NB4 (cell line): ENCODE measurements at regions not wholly inside any gene's neighbourhood (a gene's known extent, or its start where the extent isn't known, plus 50 kb on each side); places are given as distances from the start of the nearest gene placed in this dataset.

ENCODE experiments used
- DNase-seq: peaks from one replicate; pipeline ENCODE4 v3.0.0; 2010; ENCODE audit warnings: low read depth
- H3K4me3 ChIP-seq: one replicate; pipeline ENCODE4 v1.5.1; 2011; ENCODE audit warnings: mild to moderate bottlenecking, low read depth, low read length, moderate library complexity
- CTCF ChIP-seq: IDR thresholded peaks from one replicate; pipeline ENCODE4 v1.5.1; 2012; ENCODE audit warnings: low read depth, low read length
- MAX ChIP-seq: IDR thresholded peaks from 2 replicates; pipeline ENCODE4 v1.6.1; 2011; ENCODE audit warnings: low read depth, low read length
- MYC ChIP-seq: IDR thresholded peaks from 2 replicates; pipeline ENCODE4 v1.6.1; 2011; ENCODE audit warnings: low read depth, low read length
- POLR2A ChIP-seq: IDR thresholded peaks from 2 replicates; pipeline ENCODE4 v1.6.1; 2011; ENCODE audit warnings: mild to moderate bottlenecking; ENCODE audit not compliant: insufficient read length; ENCODE audit errors: extremely low read depth

DNA sequence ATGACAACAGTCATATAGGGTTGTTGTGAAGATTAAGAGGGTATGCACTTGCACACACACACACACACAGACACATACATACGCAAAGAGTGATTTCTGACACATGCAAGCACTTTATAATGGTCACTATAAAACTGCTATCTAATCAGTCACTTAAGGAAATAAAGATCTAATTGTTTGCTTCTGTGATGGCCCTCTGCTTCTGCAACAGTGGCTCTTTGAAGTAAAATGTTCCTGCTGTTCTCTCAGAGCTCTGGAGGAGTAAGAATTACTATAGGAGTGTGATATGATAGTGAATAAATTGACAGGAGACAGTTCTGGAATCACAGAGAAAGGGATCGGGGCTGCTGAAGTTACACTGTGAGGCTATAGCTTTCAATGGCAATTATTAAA lies 494.5 kb upstream of the B3GALT2 start:
- DNase-seq, result no peak
- TF ChIP-seq MAX, result no peak
- TF ChIP-seq MYC, result no peak
- no peak for TF ChIP-seq CTCF
- TF ChIP-seq POLR2A, result no peak
- H3K4me3 ChIP-seq, result no peak overlapping the region

DNA sequence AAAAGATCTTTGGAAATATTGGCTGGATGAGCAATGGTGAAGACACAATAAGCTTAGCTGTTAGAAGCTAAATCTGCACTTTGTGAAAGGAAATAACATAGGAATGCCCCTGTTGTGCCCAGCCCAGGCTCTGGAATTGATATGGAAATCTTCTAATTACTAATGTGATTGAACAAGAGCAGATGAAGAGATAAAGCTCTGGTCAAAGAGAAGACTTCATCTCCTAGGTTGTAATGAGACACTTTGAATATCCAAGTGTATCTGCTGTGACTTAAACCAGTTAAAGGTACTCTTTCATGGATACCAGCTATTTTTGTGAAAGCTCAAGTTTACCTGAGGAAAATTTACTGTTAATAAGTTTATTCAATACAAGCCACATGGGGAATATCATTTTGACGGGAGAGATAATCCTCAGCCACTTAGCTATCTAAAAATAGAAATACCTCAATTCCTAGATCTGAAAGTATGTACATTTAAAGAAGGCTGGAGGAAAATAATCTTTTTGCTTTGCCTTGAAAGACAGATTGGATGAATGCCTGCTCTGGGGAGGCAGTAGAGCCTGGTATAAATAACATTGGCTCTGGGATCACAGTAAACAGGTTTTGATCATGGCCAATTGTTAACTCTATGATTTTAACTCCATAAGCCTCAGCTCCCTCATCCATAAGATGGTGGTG lies 494.0 kb upstream of the B3GALT2 start:
- no peak overlapping the region for H3K4me3 ChIP-seq
- no peak for DNase-seq
- TF ChIP-seq CTCF (no peak), MYC (no peak), MAX (no peak), POLR2A (no peak)

- DNase-seq, result no peak
- no peak for TF ChIP-seq MAX
- TF ChIP-seq POLR2A, result no peak
- no peak for TF ChIP-seq CTCF
- TF ChIP-seq MYC, result no peak
- no peak overlapping the region for H3K4me3 ChIP-seq
Observed at GRCh38 chr1:193677874-193678273, 491.5 kb upstream of the B3GALT2 start.

DNA sequence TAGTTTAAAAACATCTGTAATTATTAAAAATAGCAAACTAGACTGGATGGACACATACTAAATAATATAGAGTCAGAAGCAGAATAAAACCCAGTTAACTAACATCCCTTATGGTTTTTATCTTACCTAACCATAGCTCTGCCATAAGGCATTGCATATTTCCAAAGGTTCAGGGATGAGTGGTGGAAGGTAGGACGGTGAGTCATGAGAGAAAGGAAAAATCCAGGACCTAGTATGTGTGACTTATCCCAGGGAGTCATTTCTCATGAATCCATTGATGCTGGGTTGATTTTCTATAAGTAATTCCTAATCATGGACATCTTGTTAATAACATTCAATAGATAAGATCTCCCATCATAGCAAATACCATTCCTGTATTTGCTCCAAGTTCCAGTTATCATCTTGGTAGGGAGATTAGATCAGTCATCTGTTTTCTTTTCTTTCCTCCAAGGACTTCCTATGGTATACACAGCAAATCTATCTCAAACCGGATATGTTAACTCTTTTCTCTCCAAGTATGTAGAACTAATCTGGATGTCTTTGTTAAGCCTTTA lies 490.7 kb upstream of the B3GALT2 start:
- TF ChIP-seq CTCF (no peak), MYC (no peak), MAX (no peak), POLR2A (no peak)
- no peak for DNase-seq
- no peak overlapping the region for H3K4me3 ChIP-seq

DNA sequence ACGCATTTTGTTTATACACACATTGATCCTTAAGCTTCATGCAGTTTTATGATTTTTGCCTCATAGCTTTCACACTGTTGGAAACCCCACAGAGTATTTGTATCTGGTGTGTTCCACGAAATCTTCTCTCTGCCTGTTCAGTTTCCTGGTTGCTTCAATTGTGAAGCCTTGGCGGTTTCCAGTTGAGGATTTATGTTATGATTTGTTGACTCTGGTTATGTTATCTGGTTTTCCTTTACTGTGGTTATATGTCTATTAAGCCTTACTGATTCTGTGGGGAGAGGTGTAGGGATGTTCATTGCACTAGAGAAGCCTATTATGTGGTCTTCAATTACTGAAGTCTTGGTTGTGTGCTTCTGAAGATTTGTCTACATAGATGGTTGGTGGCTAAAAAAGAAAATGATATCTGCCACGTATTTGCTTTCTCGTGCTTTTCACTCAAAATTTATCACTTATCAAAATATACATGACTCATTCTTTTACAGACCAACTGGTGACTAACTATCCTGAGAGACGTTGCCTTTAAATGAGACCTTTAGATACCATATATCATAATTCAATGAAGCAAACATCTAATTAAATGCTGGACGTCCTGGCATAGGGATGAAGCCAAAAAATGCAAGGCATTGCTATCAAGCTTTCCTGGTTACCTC lies 488.0 kb upstream of the B3GALT2 start:
- H3K4me3 ChIP-seq, result no peak overlapping the region
- no peak for DNase-seq
- no peak for TF ChIP-seq MYC

GRCh38 chr1:193666485-193667083 lies 480.2 kb upstream of the B3GALT2 start:
- DNase-seq, result no peak
- no peak overlapping the region for H3K4me3 ChIP-seq
- TF ChIP-seq CTCF (no peak), MAX (no peak), MYC (no peak), POLR2A (no peak)
